ENCODE measurements at regions not wholly inside any gene's neighbourhood (a gene's known extent, or its start where the extent isn't known, plus 50 kb on each side); places are given as distances from the start of the nearest gene placed in this dataset.

GRCh38 chrX:120819126-120819525 lies 56.5 kb downstream of the CT47B1 start:
- TF ChIP-seq POLR2A (IDR thresholded peaks at IDR 0.05) = no peak
- TF ChIP-seq, protein P1, sequence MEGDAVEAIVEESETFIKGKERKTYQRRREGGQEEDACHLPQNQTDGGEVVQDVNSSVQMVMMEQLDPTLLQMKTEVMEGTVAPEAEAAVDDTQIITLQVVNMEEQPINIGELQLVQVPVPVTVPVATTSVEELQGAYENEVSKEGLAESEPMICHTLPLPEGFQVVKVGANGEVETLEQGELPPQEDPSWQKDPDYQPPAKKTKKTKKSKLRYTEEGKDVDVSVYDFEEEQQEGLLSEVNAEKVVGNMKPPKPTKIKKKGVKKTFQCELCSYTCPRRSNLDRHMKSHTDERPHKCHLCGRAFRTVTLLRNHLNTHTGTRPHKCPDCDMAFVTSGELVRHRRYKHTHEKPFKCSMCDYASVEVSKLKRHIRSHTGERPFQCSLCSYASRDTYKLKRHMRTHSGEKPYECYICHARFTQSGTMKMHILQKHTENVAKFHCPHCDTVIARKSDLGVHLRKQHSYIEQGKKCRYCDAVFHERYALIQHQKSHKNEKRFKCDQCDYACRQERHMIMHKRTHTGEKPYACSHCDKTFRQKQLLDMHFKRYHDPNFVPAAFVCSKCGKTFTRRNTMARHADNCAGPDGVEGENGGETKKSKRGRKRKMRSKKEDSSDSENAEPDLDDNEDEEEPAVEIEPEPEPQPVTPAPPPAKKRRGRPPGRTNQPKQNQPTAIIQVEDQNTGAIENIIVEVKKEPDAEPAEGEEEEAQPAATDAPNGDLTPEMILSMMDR (IDR thresholded peaks at IDR 0.05) = no peak
